ENCODE measurements at regions not wholly inside any gene's neighbourhood (a gene's known extent, or its start where the extent isn't known, plus 50 kb on each side); places are given as distances from the start of the nearest gene placed in this dataset.

GRCh38 chr12:25051656-25052195 is 102.8 kb upstream of the BCAT1 start:
- no peak for TF ChIP-seq CTCF (optimal IDR thresholded peaks at IDR 0.05 in 1 of 3, IDR thresholded peaks at IDR 0.05 in 1 of 3, conservative IDR thresholded peaks at IDR 0.05 in 1 of 3; ENCODE audit: extremely low read depth in 1 of 3, insufficient read depth in 2 of 3, low read length in 3 of 3)
- no peak for TF ChIP-seq EZH2 (IDR thresholded peaks at IDR 0.05; ENCODE audit: low read length)

Measured in keratinocyte (primary cell).